Liver (tissue), 3 donors: ENCODE measurements at regions not wholly inside any gene's neighbourhood (a gene's known extent, or its start where the extent isn't known, plus 50 kb on each side); places are given as distances from the start of the nearest gene placed in this dataset.

Source experiments
- GABPA ChIP-seq, 2 donors: IDR thresholded peaks in 1 of 2; conservative IDR thresholded peaks in 1 of 2; 2 replicates each; pipeline ENCODE4 v1.6.1; 2016; ENCODE audit warnings: antibody characterized with exemption in 2 of 2, mild to moderate bottlenecking in 1 of 2, moderate library complexity in 1 of 2
- HNF4G ChIP-seq: IDR thresholded peaks from 2 replicates; pipeline ENCODE4 v1.6.1; 2016; ENCODE audit warnings: antibody characterized with exemption
- NR2F2 ChIP-seq: IDR thresholded peaks from 2 replicates; pipeline ENCODE4 v1.6.1; 2016; ENCODE audit warnings: antibody characterized with exemption
- TF ChIP-seq, protein P1 (sequence below): fragments of 150-350 bp; IDR thresholded peaks from 2 replicates; pipeline ENCODE4 v1.5.1; 2017; ENCODE audit warnings: improper control_type of control experiment, low read depth, low read length; ENCODE audit not compliant: missing input control
- donor health status: healthy.
- donor health status: healthy.

DNA sequence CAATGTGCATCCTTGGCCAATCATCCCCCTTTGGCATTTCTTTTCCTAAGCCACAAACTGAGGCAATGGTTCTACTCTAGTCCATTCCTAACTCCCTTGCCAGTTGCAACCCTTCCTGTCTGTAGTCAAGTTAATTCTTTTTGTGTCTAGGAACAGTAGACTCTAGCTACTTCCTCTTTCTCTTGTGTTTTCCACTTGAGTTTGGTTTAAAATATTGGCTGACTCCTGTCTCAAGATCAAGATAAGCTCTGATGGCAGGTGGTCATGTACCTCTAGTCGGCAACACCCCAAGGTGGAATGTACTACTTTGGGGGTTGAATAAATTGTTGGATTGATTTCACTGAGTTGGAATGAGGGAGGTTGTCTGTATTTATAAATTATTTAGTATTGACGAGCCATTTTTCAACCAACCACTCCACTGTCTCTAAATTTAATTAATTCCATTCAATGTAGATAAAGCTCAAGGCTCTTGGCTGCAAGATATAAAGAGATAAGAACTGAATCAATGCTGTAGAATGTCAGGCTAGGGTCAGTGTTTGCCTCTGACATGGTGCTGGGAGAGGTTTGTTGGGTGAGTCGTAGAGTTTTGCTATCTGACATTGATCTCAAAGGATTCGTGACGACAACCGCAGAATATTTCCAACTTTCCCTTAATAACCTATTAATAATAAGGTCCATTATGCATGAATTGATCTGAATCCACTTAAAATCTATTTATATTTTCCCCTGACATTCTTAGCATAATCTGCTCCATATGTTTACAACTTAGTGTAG lies 188.7 kb upstream of the APCDD1 start:
- TF ChIP-seq, protein P1, sequence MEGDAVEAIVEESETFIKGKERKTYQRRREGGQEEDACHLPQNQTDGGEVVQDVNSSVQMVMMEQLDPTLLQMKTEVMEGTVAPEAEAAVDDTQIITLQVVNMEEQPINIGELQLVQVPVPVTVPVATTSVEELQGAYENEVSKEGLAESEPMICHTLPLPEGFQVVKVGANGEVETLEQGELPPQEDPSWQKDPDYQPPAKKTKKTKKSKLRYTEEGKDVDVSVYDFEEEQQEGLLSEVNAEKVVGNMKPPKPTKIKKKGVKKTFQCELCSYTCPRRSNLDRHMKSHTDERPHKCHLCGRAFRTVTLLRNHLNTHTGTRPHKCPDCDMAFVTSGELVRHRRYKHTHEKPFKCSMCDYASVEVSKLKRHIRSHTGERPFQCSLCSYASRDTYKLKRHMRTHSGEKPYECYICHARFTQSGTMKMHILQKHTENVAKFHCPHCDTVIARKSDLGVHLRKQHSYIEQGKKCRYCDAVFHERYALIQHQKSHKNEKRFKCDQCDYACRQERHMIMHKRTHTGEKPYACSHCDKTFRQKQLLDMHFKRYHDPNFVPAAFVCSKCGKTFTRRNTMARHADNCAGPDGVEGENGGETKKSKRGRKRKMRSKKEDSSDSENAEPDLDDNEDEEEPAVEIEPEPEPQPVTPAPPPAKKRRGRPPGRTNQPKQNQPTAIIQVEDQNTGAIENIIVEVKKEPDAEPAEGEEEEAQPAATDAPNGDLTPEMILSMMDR: no peak
- TF ChIP-seq NR2F2 (no peak), HNF4G (no peak), GABPA (IDR thresholded peaks at IDR 0.05 in 1 of 2, conservative IDR thresholded peaks at IDR 0.05 in 1 of 2) (no peak)
